ENCODE measurements at regions not wholly inside any gene's neighbourhood (a gene's known extent, or its start where the extent isn't known, plus 50 kb on each side); places are given as distances from the start of the nearest gene placed in this dataset.

- TF ChIP-seq CTCF (IDR thresholded peaks at IDR 0.05) (no peak), REST (IDR thresholded peaks at IDR 0.05; ENCODE audit: insufficient read depth in 1 of 2, low read depth in 2 of 2, low read length in 1 of 2) (no peak), POLR2AphosphoS5 (IDR thresholded peaks at IDR 0.05; ENCODE audit: low read depth, low read length) (no peak), SIN3A (IDR thresholded peaks at IDR 0.05; ENCODE audit: borderline replicate concordance, insufficient read depth, low read depth, low read length) (no peak)
These were observed 178.0 kb upstream of the NREP start for GRCh38 chr5:111935009-111935408.

All from Panc1 (cell line).